ENCODE measurements at regions not wholly inside any gene's neighbourhood (a gene's known extent, or its start where the extent isn't known, plus 50 kb on each side); places are given as distances from the start of the nearest gene placed in this dataset.

- no peaks in the 10 kb centered on the region for H3K9me3 ChIP-seq (ENCODE audit: insufficient read depth, low read depth)
- H3K4me2 ChIP-seq: no peak overlapping the region
- BruUV-seq (replicated peaks): no TSS peak
- no peak overlapping the region for H3K4me3 ChIP-seq
- H3F3A ChIP-seq (ENCODE audit: insufficient read depth, low read depth): no peaks in the 10 kb centered on the region
- H3K79me2 ChIP-seq (ENCODE audit: low read depth): no peaks in the 10 kb centered on the region
- ChIA-PET CTCF (no interaction called here), POLR2A (ENCODE audit: unreplicated experiment) (no interaction called here)
- H3K27me3 ChIP-seq (ENCODE audit: insufficient read depth, low read depth): 0 out of 2 replicates have a peak, but pooled peaks cover 4% of the 10 kb centered on the region
- H3K27ac ChIP-seq: no peak overlapping the region
- H3K36me3 ChIP-seq (ENCODE audit: low read depth): no peaks in the 10 kb centered on the region
- no peak for TF ChIP-seq CTCF (conservative IDR thresholded peaks at IDR 0.05)
- TF ChIP-seq EZH2 (IDR thresholded peaks at IDR 0.05; ENCODE audit: low read depth): no peak
- DNase-seq: no peak
- no peaks in the 10 kb centered on the region for H3K4me1 ChIP-seq (replicated peaks; ENCODE audit: insufficient read depth)
- no peaks in the 10 kb centered on the region; the same call in 1 of the 2 replicates for H4K20me1 ChIP-seq (ENCODE audit: insufficient read depth)
- no peaks in the 10 kb centered on the region for H3K9me2 ChIP-seq (ENCODE audit: insufficient read depth)
- no peak overlapping the region for H2AFZ ChIP-seq
- intact Hi-C loops (cut with micrococcal nuclease; ENCODE audit: unreplicated experiment): no loop called here
Observed at GRCh38 chr1:58000821-58001220, 545.7 kb downstream of the OMA1 start.

- no peak for DNase-seq
- Histone ChIP-seq H3K9me3 (ENCODE audit: insufficient read depth, low read depth) (no peaks in the 10 kb centered on the region), H4K20me1 (ENCODE audit: insufficient read depth) (no peaks in the 10 kb centered on the region; the same call in 1 of the 2 replicates), H3K27ac (no peak overlapping the region), H3F3A (ENCODE audit: insufficient read depth, low read depth) (no peaks in the 10 kb centered on the region), H3K27me3 (ENCODE audit: insufficient read depth, low read depth) (0 out of 2 replicates have a peak, but pooled peaks cover 9% of the 10 kb centered on the region), H2AFZ (no peak overlapping the region), H3K4me2 (no peak overlapping the region), H3K4me1 (replicated peaks; ENCODE audit: insufficient read depth) (no peaks in the 10 kb centered on the region), H3K36me3 (ENCODE audit: low read depth) (no peaks in the 10 kb centered on the region), H3K4me3 (no peak overlapping the region), H3K9me2 (ENCODE audit: insufficient read depth) (no peaks in the 10 kb centered on the region), H3K79me2 (ENCODE audit: low read depth) (no peaks in the 10 kb centered on the region)
- POLR2A ChIA-PET (ENCODE audit: unreplicated experiment): no interaction called here
- CTCF ChIA-PET: no interaction called here
- intact Hi-C loops (cut with micrococcal nuclease; ENCODE audit: unreplicated experiment): no loop called here
- TF ChIP-seq EZH2 (IDR thresholded peaks at IDR 0.05; ENCODE audit: low read depth): no peak
- TF ChIP-seq CTCF (conservative IDR thresholded peaks at IDR 0.05): no peak
- no TSS peak for BruUV-seq (replicated peaks)
Observed at GRCh38 chr1:58000116-58000515, 546.4 kb downstream of the OMA1 start.

- no TSS peak for BruUV-seq (replicated peaks)
- POLR2A ChIA-PET (ENCODE audit: unreplicated experiment): no interaction called here
Observed at GRCh38 chr1:57996400-57996799, 550.1 kb downstream of the OMA1 start.

More at GRCh38 chr1:57996400-57996799, 550.1 kb downstream of the OMA1 start:
- H3K36me3 ChIP-seq (ENCODE audit: low read depth): no peaks in the 10 kb centered on the region
- CTCF ChIA-PET: no interaction called here
- no peak overlapping the region for H2AFZ ChIP-seq
- H3K9me3 ChIP-seq (ENCODE audit: insufficient read depth, low read depth): no peaks in the 10 kb centered on the region
- H3K4me3 ChIP-seq: no peak overlapping the region
- 0 out of 2 replicates have a peak, but pooled peaks cover 9% of the 10 kb centered on the region for H3K27me3 ChIP-seq (ENCODE audit: insufficient read depth, low read depth)
- no peak for DNase-seq
- TF ChIP-seq CTCF (conservative IDR thresholded peaks at IDR 0.05) (no peak), EZH2 (IDR thresholded peaks at IDR 0.05; ENCODE audit: low read depth) (no peak)
- no peaks in the 10 kb centered on the region for H3K9me2 ChIP-seq (ENCODE audit: insufficient read depth)
- H3K79me2 ChIP-seq (ENCODE audit: low read depth): no peaks in the 10 kb centered on the region
- H4K20me1 ChIP-seq (ENCODE audit: insufficient read depth): no peaks in the 10 kb centered on the region; the same call in 1 of the 2 replicates
- H3K4me1 ChIP-seq (replicated peaks; ENCODE audit: insufficient read depth): no peaks in the 10 kb centered on the region
- H3F3A ChIP-seq (ENCODE audit: insufficient read depth, low read depth): no peaks in the 10 kb centered on the region
- intact Hi-C loops (cut with micrococcal nuclease; ENCODE audit: unreplicated experiment): no loop called here
- no peak overlapping the region for H3K27ac ChIP-seq
- no peak overlapping the region for H3K4me2 ChIP-seq

Data from PC-9 (cell line).